ENCODE measurements at regions not wholly inside any gene's neighbourhood (a gene's known extent, or its start where the extent isn't known, plus 50 kb on each side); places are given as distances from the start of the nearest gene placed in this dataset.
"Not testable (repeated sequence)": the region's sequence is repeated elsewhere in the genome, so short reads cannot be mapped to it uniquely, and the experiment has no call there.

DNA sequence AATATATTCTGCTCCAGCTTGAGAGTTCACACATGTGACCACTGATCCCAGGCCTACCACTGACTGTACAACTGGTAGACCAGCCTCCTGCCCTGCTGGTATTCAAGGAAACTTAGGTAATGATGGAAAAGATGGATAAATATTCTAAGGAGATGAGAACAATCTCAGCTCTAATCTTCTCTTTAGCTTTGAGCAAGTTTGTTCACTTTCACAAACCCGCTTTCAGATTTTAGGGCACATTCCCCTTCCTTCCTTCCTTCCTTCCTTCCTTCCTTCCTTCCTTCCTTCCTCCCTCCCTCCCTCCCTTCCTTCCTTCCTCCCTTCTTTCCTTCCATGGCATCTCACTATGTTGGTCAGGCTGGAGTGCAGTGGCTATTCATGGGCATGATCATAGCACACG, 88.2 kb upstream of the PHACTR1 start:
- DNase-seq, result no peak

DNA sequence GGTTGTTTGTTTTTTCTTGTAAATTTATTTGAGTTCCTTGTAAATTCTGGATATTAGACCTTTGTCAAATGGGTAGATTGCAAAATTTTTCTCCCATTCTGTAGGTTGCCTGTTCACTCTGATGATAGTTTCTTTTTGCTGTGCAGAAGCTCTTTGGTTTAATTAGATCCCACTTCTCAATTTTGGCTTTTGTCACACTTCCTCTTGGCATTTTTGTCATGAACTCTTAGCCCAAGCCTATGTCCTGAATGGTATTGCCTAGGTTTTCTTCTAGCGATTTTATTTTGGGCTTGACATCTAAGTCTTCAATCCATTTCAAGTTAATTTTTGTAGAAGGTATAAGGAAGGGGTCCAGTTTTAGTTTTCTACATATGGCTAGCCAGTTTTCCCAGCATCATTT, 82.8 kb upstream of the PHACTR1 start:
- DNase-seq, result not testable (repeated sequence)

DNA sequence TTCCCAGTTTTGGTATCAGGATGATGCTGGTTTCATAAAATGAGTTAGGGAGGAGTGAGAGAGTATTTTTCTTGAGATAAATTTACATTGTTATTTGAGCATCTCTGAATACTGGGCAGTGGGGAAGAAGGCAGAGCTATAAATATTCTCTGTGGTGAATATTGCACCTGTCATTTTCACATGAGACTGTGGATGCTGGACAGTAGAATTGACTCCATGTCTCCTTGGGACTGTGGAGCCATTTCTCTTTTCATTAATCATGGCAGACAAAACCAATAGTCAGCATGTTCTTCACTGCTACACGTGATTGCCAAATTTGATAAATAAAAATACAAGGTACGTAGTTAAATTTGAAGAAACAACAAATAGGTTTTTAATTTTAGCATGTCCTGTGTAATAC, 81.2 kb upstream of the PHACTR1 start:
- DNase-seq, result no peak

DNA sequence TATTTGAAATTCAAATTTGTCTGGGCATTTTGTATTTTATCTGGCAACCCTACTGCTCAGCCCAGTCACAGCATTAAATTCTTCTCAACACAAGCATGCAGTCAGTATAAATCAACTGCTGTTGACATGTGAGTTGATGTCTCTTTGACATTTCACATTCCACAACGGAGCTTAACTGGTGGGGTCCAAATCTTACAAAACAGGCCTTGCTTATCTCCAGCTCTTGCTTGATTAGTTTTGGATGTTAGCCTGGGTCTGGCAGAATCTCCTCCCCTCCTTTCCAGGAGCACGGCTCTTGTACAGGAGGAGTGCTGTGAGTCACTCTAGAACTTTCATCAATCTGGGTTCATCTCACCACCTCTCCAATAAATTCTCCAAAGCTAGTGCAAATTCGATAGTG, 80.8 kb upstream of the PHACTR1 start:
- no peak for DNase-seq

DNA sequence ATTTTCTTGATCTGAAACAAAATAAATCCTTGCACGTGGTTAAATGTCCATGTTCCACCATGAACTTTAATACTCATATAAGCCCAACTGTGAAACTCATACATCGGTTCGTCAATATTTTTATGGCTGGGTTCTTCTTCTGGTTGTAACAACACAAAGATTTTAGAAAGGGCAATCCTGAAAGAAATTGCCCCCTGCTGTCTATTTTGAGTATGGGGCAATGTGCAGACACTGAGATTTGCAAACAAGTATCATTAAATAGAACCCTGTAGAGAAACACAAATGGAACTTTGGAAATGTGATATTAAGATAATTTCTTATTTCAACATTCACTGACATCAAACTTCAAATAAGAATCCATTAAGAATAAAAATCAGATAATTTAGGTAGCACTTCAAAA, 80.2 kb upstream of the PHACTR1 start:
- no peak for DNase-seq

DNA sequence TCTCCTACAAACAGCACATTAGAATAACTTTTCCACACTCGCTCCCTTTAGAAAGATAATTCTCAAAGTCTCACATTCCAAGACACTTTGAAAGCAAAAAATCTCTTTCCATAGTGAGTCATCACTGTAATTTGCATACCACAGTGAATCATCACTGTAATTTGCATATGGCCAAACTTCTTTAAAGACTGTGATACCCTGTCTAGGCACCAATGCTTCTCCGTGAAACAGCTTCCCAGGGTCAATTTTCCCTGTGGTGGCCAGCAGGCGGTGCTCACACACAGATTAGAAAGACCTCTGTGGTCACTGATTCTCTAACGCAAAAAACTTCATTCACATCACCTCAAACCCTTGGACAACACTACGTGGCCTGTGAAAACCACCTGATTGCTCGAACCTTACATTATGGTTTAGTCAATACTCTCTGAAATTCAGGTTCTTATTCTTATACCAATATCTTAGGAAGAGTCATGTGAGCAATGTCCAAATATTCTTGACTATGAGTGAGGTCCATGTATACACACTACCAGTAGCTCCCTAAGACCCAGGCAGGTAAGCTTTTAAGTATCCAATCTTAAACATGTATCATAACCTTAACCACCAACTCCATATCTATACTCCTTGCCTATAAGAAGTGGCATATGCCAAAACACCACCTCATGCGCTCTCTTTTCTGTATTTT, 78.5 kb upstream of the PHACTR1 start:
- no peak for DNase-seq

DNA sequence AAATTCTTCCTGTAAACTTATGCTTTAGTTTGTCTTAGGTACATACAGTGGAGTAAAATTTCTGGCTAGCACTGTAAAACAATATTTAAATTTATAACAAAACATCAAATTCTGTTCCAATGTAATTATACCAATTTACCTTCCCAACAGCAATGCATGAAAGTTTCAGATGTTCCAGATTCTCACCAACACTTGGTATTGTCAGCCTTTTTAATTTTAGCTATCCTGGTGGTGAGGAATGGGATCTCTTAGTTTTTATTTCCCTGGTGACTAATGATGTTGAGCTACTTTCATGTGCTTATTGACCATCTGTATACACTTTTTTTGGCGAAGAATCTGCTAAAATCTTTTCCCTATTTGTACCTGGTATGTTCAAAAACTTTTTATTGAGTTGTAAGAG, 76.1 kb upstream of the PHACTR1 start:
- no peak for DNase-seq

DNA sequence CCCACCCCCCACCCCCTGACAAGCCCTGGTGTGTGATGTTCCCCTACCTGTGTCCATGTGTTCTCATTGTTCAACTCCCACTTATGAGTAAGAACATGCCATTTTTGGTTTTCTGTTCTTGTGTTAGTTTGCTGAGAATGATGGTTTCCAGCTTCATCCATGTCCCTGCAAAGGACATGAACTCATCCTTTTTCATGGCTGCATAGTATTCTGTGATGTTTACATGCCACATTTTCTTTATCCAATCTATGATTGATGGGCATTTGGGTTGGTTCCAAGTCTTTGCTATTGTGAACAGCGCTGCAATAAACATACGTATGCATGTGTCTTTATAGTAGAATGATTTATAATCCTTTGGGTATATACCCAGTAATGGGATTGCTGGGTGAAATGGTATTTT, 74.8 kb upstream of the PHACTR1 start:
- not testable (repeated sequence) for DNase-seq

DNA sequence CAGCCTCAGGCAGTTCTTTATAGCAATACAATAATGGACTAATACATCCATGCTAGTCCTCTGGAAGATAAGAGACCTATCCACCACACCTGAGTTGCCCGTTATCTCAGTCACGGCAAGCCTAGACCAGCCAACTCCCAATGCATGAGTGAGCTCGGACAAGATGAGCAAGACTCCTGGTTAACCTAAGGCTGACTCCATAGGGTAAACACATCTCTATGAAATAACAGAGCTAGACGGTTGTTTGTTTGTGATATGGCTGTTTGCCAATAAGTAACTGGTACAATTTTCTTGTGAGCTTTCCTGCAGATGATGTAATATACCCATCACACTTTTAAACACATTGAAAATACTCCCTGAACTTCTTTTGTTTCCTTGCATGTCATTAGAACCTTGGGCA, 70.6 kb upstream of the PHACTR1 start:
- DNase-seq, result no peak

DNA sequence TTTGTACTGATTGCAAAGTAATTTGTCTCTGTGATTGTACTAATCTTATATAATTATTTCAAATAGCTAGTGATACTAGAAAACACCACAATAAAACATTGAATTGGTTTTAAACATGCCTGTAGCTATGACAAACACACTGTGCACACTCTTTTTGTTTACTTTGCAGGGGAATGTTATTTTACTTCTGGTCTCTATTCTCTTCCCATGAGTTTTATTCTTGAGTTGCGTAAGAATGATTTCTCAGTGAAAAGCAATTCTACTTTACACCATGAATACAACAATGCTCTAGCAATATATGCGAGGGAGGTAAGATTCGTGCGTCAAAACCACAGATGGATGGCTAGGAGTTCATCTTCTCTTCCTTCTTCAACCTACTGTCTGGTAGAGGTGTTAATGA, 68.4 kb upstream of the PHACTR1 start:
- DNase-seq, result no peak

DNA sequence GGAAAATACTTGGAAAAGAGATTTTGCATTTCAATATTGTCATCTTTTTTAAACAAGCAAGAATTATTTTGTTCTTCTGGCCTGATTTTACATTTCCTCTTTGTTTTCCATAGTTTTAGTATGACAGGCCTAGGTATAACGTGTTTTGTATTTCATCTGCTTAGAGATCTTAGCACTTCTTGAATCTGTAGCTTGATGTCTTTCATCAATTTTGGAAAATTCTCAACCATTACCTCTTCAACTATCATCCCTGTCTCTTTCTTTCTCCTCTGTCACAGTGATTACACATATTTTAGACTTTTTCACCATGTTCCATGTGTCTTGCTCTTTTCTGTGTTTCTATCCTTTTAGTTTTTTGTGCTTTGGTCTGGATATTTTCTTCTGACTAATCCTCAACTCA, 67.2 kb upstream of the PHACTR1 start:
- no peak for DNase-seq

DNA sequence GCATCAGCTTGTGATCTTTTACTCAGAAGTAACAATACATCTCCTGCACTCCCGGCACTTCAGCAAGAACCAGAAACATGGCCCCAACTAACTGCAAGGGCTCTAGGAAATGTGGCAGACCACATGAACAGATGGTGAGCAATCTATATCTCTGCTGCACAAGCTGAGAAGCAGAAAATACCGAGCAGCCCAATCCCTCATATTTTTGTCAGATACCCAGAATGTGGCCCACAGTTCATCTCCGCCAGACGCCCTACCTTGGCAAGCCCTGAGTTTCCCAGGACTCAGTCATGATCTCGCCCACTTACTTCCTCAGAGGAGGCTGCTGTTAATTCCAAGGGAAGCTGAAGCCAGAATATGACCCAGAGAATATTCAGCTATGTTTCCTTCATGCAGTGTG, 63.1 kb upstream of the PHACTR1 start:
- DNase-seq, result no peak

DNA sequence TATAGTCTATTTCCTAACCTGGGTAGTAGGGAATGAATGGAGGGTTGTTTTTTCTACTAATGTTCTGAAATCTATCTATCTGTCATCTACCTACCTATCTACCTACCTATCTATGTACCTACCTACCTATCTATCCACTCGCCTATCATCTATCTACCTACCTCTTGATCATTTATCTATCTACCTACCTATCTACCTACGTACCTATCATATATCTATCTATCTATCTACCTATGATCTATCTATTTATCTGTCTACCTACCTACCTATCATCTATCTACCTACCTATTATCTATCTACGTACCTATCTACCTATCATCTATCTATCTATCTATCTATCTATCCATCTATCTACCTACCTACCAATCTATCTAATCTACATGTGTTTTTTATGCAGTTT, 62.5 kb upstream of the PHACTR1 start:
- no peak for DNase-seq

DNA sequence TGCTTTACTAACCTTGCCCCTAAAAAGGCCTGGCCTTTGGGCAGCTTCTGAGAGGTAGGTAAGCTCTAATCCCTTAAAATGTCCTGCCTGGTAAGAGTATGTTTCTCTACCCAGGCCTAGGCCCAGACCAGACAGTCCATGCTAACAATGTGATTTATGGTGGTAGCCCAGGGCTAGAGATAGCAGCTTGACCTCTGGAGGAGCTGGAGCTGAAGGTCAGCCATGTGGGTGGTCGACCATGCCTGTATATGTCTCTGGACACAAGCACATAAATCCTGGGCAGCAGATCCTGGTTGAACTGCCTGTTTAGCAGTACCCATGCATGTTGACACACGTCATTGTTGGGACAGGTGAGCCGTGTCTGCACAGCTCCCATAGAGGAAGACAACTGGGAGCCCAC, 62.1 kb upstream of the PHACTR1 start:
- no peak for DNase-seq

DNA sequence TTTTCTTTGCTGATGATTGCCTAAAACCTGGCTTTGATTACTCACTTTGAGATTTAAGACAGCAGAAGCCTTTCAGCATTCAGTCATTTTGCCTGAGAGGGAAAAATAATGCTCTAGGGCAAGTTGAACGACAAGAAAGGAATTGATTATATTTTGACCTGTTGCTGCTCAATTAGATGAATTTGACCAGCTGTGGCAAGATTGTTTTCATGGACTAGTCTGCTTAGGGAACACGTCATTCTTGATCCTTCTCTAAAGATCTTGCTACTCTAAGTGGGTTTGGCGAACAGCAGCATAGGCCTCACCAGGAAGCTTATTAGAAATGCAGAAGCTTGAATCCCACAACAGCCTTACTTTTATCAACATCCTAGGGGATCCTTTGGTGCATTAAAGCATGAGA, 59.7 kb upstream of the PHACTR1 start:
- DNase-seq, result no peak

DNA sequence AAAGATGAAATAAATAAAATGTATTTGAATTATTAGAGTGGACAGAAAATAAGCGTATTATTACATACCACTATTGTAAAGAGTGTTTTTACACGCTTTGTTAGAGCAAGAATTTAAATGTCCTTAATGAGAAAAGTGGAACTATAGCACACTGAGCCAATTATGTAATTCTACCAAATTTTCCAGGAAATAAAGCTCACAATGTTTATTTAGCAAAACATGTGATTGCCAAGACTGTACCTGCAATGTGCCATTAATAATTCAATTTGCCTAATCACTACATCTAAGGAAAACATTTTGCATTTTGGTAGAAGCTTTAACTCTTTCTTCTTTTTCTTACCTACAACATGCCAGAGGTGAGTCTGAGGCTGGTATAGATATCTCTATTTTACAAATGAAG, 58.7 kb upstream of the PHACTR1 start:
- no peak for DNase-seq

DNA sequence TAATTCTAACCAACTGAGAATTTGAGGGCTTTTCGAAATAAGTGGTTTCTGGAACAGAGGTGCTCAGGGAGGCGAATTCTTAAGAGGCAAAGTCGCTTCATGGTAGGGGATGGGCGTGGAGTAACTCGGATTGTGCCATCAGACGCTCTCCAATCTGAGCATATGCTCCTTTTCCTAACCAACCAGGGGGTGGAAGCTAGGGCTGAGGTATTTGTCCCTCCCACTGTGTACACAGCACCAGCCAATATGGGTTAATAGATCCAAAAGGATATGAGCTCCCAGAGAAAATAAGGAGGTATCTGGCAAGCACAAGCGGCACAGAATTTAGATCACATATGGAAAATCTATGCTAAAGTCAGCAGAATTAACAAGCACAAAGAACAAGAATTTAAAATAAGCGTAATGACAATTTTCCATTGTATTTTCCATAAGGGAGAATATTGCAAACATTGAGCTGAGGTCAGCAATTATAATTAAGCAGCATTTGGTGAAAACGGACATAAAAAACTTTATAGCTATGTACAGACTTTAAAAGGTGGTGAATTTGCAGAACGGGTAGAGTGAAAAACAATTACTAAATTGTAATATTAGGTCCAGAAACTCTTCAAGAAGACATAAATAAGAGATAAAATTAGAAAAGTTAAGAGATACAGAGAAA, 55.0 kb upstream of the PHACTR1 start:
- no peak for DNase-seq

All from activated CD4-positive, alpha-beta T cell treated with anti-CD3 and anti-CD28 coated beads, Interleukin-2, amount 50 U/mL, for 4 hours (primary cell).